PC-9 (cell line): ENCODE measurements at regions not wholly inside any gene's neighbourhood (a gene's known extent, or its start where the extent isn't known, plus 50 kb on each side); places are given as distances from the start of the nearest gene placed in this dataset.

Experiments
- BruUV-seq: library from RNA; stranded (reverse); fragments of 400-500 nt; replicated peaks from 2 replicates; lab custom pipeline; 2021; lab: Mats Ljungman, UMichigan
- CTCF ChIA-PET: fragments of 300-600 bp; sonication (Branson Sonifier 250); formaldehyde crosslinking; loops from one replicate; lab custom pipeline; 2022; ENCODE audit warnings: antibody characterized with exemption; lab: Charles Lee
- POLR2A ChIA-PET: fragments of 300-600 bp; sonication (Branson Sonifier 250); formaldehyde crosslinking; loops from one replicate; lab custom pipeline; 2022; ENCODE audit warnings: antibody characterized with exemption; ENCODE audit not compliant: unreplicated experiment; lab: Charles Lee
- DNase-seq, 2 experiments: peaks; one replicate each; pipeline versions ENCODE4 v3.0.0 to v3.0.0-alpha.2; 2015 to 2022; ENCODE audit warnings: mixed read lengths in 1 of 2
- H2AFZ ChIP-seq: fragments of 200-600 bp; sonication (generic); 2 replicates; pipeline ENCODE4 v1.8.1; 2017; ENCODE audit warnings: antibody characterized with exemption
- H3F3A ChIP-seq: fragments of 200-600 bp; sonication (generic); 2 replicates; pipeline ENCODE4 v1.8.1; 2017; ENCODE audit warnings: antibody characterized with exemption, mild to moderate bottlenecking, low read depth; ENCODE audit not compliant: insufficient read depth
- H3K27ac ChIP-seq: fragments of 200-600 bp; sonication (generic); 2 replicates; pipeline ENCODE4 v1.6.1; 2016; ENCODE audit warnings: mixed run types
- H3K27me3 ChIP-seq: fragments of 200-600 bp; sonication (generic); 2 replicates; pipeline ENCODE4 v1.6.1; 2016; ENCODE audit warnings: low read depth, mixed run types; ENCODE audit not compliant: insufficient read depth
- H3K36me3 ChIP-seq: fragments of 200-600 bp; sonication (generic); 2 replicates; pipeline ENCODE4 v1.6.1; 2016; ENCODE audit warnings: low read depth, mixed run types
- H3K4me1 ChIP-seq: fragments of 200-600 bp; sonication (generic); replicated peaks from 2 replicates; pipeline ENCODE4 v1.6.1; 2016; ENCODE audit warnings: mixed run types; ENCODE audit not compliant: insufficient read depth
- H3K4me2 ChIP-seq: fragments of 200-600 bp; sonication (generic); 2 replicates; pipeline ENCODE4 v1.6.1; 2017; ENCODE audit warnings: mixed run types
- H3K4me3 ChIP-seq: fragments of 200-600 bp; sonication (generic); 2 replicates; pipeline ENCODE4 v1.6.1; 2016; ENCODE audit warnings: mixed run types
- H3K79me2 ChIP-seq: fragments of 200-600 bp; sonication (generic); 2 replicates; pipeline ENCODE4 v1.6.1; 2017; ENCODE audit warnings: low read depth, mixed run types
- H3K9me2 ChIP-seq: fragments of 200-600 bp; sonication (generic); 2 replicates; pipeline ENCODE4 v1.8.1; 2017; ENCODE audit warnings: mild to moderate bottlenecking; ENCODE audit not compliant: insufficient read depth
- H3K9me3 ChIP-seq: fragments of 200-600 bp; sonication (generic); 2 replicates; pipeline ENCODE4 v1.8.1; 2016; ENCODE audit warnings: low read depth; ENCODE audit not compliant: insufficient read depth
- H4K20me1 ChIP-seq: fragments of 200-600 bp; sonication (generic); 2 replicates; pipeline ENCODE4 v1.8.1; 2017; ENCODE audit not compliant: insufficient read depth
- CTCF ChIP-seq: fragments of 200-600 bp; sonication (generic); conservative IDR thresholded peaks from 2 replicates; pipeline ENCODE4 v1.6.1; 2017; ENCODE audit warnings: mixed run types, antibody characterized with exemption, mild to moderate bottlenecking, moderate library complexity
- EZH2 ChIP-seq: fragments of 200-600 bp; sonication (generic); IDR thresholded peaks from 2 replicates; pipeline ENCODE4 v1.8.0; 2017; ENCODE audit warnings: antibody characterized with exemption, low read depth
- intact Hi-C: fragments of 100-400 bp; cut with micrococcal nuclease; formaldehyde crosslinking; loops from one replicate; pipeline ENCODE4 v1.10.0; 2022; ENCODE audit not compliant: unreplicated experiment

GRCh38 chr16:13781169-13781564 is 138.8 kb upstream of the ERCC4 start:
- no peaks in the 10 kb centered on the region for H3K4me1 ChIP-seq
- DNase-seq, result no peak
- no peak overlapping the region for H3K4me3 ChIP-seq
- intact Hi-C loops, result no loop called here
- H3K36me3 ChIP-seq, result no peaks in the 10 kb centered on the region
- BruUV-seq, result no TSS peak
- H3K9me3 ChIP-seq, result no peaks in the 10 kb centered on the region
- peaks cover 46% of the 10 kb centered on the region for H3K27me3 ChIP-seq
- no peak for TF ChIP-seq EZH2
- ChIA-PET POLR2A (no interaction called here), CTCF (no interaction called here)
- H3K4me2 ChIP-seq, result no peak overlapping the region
- H3K9me2 ChIP-seq, result no peaks in the 10 kb centered on the region
- H4K20me1 ChIP-seq, result no peaks in the 10 kb centered on the region
- H3K79me2 ChIP-seq, result no peaks in the 10 kb centered on the region
- H2AFZ ChIP-seq, result no peak overlapping the region
- no peaks in the 10 kb centered on the region for H3F3A ChIP-seq
- H3K27ac ChIP-seq, result no peak overlapping the region

- H3K4me1 ChIP-seq, result no peaks in the 10 kb centered on the region
These were observed 138.2 kb upstream of the ERCC4 start for GRCh38 chr16:13781575-13782338.

DNA sequence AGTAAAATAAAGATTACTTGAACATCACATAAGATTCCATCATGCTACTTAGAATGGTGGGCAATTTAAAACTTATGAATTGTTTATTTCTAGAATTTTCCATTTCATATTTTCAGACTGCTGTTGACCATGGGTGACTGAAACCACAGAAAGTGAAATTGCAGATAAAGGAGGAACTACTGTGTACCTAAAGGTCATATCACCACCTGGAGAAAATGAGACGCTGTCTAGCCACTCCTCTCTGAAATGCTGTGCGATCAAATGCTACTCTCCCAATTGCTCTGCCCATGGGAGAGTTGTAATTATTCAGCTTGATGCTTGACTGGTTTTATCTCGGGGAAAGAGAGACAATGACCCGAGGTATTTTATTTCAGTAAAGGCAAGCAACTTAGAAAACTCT is 128.9 kb upstream of the ERCC4 start:
- H3K4me1 ChIP-seq, result no peaks in the 10 kb centered on the region
- no TSS peak for BruUV-seq
- DNase-seq, result no peak

More at GRCh38 chr16:13781575-13782338, 138.2 kb upstream of the ERCC4 start:
- CTCF ChIA-PET, result no interaction called here
- no peaks in the 10 kb centered on the region for H3K36me3 ChIP-seq
- no TSS peak for BruUV-seq
- TF ChIP-seq CTCF (no peak), EZH2 (no peak)
- no peaks in the 10 kb centered on the region for H4K20me1 ChIP-seq
- H3K27ac ChIP-seq, result no peak overlapping the region
- no peaks in the 10 kb centered on the region for H3F3A ChIP-seq
- intact Hi-C loops, result no loop called here
- H3K79me2 ChIP-seq, result no peaks in the 10 kb centered on the region
- H3K9me2 ChIP-seq, result no peaks in the 10 kb centered on the region
- DNase-seq, result no peak
- peaks cover 52% of the 10 kb centered on the region for H3K27me3 ChIP-seq
- POLR2A ChIA-PET, result no interaction called here
- no peaks in the 10 kb centered on the region for H3K9me3 ChIP-seq
- no peak overlapping the region for H2AFZ ChIP-seq
- no peak overlapping the region for H3K4me3 ChIP-seq
- H3K4me2 ChIP-seq, result no peak overlapping the region

More for the DNA sequence above, 128.9 kb upstream of the ERCC4 start:
- ChIA-PET POLR2A (no interaction called here), CTCF (no interaction called here)
- Histone ChIP-seq H3K4me2 (no peak overlapping the region), H2AFZ (no peak overlapping the region), H3K9me2 (no peaks in the 10 kb centered on the region), H3K27ac (no peak overlapping the region), H3K79me2 (no peaks in the 10 kb centered on the region), H3K4me3 (no peak overlapping the region), H3K9me3 (no peaks in the 10 kb centered on the region), H3K27me3 (peaks cover 83% of the 10 kb centered on the region), H3K36me3 (no peaks in the 10 kb centered on the region), H3F3A (no peaks in the 10 kb centered on the region), H4K20me1 (no peaks in the 10 kb centered on the region)
- TF ChIP-seq CTCF (no peak), EZH2 (no peak)
- intact Hi-C loops, result no loop called here
